Retinal pigment epithelial cell (primary cell): ENCODE measurements at regions not wholly inside any gene's neighbourhood (a gene's known extent, or its start where the extent isn't known, plus 50 kb on each side); places are given as distances from the start of the nearest gene placed in this dataset.
"Not testable (repeated sequence)": the region's sequence is repeated elsewhere in the genome, so short reads cannot be mapped to it uniquely, and the experiment has no call there.

Source experiments
- DNase-seq: peaks from one replicate; pipeline ENCODE4 v3.0.0-alpha.2; 2010; ENCODE audit warnings: low read depth
- H3K4me3 ChIP-seq: 2 replicates; pipeline ENCODE4 v1.5.1; 2011; ENCODE audit warnings: mild to moderate bottlenecking, low read length, control low read depth, moderate library complexity
- TF ChIP-seq, protein P1 (sequence below): conservative IDR thresholded peaks from 2 replicates; pipeline ENCODE4 v1.5.1; 2011; ENCODE audit warnings: low read depth, low read length, control low read depth, inconsistent platforms

DNA sequence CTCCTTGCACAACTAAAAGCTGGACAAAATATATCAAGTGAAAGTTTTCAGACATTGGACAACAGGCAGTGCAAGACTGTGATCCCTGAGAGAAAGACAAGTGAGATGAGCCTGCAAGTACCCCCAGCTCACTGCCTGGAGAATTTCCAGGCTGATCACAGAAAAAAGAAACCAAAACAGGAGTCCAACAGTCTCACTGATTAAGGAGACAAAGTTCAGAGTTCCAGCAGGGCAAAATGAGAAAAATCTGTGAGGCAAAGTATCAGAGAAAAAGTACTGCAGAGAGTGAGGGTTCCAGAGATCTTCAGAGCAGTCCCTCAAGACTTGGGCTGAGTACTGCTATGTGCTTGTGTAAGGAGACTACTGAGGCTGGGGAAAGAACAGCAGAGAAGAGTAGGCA, 56.0 kb upstream of the PRSS3 start:
- no peak overlapping the region for H3K4me3 ChIP-seq
- DNase-seq, result no peak
- TF ChIP-seq, protein P1, sequence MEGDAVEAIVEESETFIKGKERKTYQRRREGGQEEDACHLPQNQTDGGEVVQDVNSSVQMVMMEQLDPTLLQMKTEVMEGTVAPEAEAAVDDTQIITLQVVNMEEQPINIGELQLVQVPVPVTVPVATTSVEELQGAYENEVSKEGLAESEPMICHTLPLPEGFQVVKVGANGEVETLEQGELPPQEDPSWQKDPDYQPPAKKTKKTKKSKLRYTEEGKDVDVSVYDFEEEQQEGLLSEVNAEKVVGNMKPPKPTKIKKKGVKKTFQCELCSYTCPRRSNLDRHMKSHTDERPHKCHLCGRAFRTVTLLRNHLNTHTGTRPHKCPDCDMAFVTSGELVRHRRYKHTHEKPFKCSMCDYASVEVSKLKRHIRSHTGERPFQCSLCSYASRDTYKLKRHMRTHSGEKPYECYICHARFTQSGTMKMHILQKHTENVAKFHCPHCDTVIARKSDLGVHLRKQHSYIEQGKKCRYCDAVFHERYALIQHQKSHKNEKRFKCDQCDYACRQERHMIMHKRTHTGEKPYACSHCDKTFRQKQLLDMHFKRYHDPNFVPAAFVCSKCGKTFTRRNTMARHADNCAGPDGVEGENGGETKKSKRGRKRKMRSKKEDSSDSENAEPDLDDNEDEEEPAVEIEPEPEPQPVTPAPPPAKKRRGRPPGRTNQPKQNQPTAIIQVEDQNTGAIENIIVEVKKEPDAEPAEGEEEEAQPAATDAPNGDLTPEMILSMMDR, result no peak

DNA sequence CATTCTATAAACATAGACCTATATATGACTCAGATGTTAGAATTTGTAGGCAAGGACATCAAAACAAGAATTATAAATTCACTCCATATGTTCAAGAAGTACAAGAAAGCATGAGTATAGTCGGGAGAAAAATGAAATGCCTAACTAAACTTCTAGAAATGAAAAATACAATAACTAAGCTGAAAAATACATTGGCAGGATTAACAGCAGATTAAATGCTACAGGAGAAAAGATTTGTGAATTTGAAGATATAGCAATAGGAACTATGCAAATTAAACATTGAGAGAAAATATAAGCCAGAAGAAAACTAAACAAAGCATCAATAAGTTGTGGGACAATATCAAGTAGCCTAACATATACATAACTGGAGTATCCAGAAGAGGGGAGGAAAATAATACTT, 55.3 kb upstream of the PRSS3 start:
- H3K4me3 ChIP-seq, result no peak overlapping the region
- DNase-seq, result no peak
- TF ChIP-seq, protein P1, result no peak

DNA sequence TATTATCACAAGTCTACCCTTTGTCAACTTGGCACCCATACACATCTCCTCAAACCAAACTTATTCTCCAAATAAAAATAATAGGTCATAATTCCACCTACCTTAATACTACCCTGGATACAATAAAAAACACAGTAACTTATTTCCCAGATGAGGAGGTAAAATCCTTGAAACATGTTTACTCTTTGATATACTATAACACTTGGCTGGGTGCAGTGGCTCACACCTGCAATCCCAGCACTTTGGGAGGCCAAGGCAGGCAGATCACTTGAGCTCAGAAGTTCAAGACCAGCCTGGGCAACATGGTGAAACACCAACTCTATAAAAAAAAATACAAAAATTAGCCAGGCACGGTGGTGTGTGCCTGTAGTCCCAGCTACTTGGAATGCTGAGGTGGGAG, 54.4 kb upstream of the PRSS3 start:
- DNase-seq, H3K4me3 ChIP-seq: not testable (repeated sequence)

DNA sequence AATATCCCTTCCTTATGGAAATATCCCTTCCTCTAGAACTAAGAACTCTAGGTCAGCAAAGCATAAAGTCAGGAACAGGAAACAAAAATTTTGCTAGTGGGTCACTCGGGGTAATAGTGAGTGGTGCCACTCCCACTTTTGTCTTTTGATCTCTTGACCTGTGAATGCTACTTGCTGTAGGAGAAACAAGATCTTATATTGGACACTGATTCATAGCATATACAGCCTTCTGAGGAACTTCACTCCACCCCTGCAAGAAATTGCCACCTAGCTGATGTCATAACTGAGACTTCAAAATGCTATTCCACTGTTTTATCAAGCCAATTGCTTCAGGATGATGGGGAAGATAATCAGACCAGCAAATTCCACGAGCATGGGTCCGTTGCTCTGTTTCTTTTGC, 53.3 kb upstream of the PRSS3 start:
- H3K4me3 ChIP-seq, result no peak overlapping the region
- no peak for DNase-seq
- TF ChIP-seq, protein P1, result no peak

DNA sequence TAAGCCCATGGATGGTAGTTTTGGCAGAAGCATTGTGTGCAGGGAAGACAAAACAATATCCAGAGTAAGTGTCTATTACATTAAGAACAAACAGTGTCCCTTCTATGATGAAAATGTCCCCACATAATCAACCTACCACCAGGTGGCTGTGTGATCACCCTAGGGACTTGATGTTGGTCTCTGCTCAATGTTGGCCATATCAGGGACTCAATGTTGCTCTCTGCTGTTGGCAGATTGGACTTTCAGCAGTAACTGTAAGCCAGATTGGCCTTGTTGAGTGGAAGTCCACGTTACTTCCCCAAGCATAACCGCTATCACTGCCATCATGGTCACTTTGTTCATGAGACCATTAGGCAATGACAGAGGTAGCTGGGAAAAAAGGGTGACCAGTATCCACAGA, 52.8 kb upstream of the PRSS3 start:
- H3K4me3 ChIP-seq, result no peak overlapping the region
- TF ChIP-seq, protein P1, result no peak
- DNase-seq, result no peak
